HCT116 (cell line): ENCODE measurements at regions not wholly inside any gene's neighbourhood (a gene's known extent, or its start where the extent isn't known, plus 50 kb on each side); places are given as distances from the start of the nearest gene placed in this dataset.

Experiments used
- ATAC-seq: fragments of 200-7000 bp; cut with Tn5 transposase; 2 replicates; pipeline ENCODE4 v1.9.1; 2020; ENCODE audit warnings: mild to moderate bottlenecking, moderate library complexity
- BruUV-seq: library from RNA; stranded (reverse); fragments of 400-500 nt; replicated peaks from 2 replicates; lab custom pipeline; 2021; lab: Mats Ljungman, UMichigan
- CTCF ChIA-PET: fragments of 300-600 bp; sonication (Branson Sonifier 250); formaldehyde crosslinking; loops from one replicate; lab custom pipeline; 2021; ENCODE audit warnings: antibody characterized with exemption; lab: Charles Lee
- POLR2A ChIA-PET: fragments of 300-600, 350-600 bp; sonication (Branson Sonifier 250); formaldehyde crosslinking; loops from one replicate; lab custom pipeline; 2021; ENCODE audit warnings: antibody characterized with exemption; lab: Charles Lee
- RAD21 ChIA-PET, 2 experiments: fragments of 300-600 bp; sonication (Branson Sonifier 250); formaldehyde crosslinking; loops; one replicate each; lab custom pipeline; 2023; ENCODE audit warnings: low total read pairs in 2 of 2; ENCODE audit not compliant: uncharacterized antibody in 2 of 2, unreplicated experiment in 2 of 2, low non-redundant PET in 1 of 2; lab: Charles Lee
- DNase-seq: peaks from one replicate; pipeline ENCODE4 v3.0.0-alpha.2; 2010; ENCODE audit warnings: low read depth, low spot score
- H2AFZ ChIP-seq: fragments of 200-600 bp; shearing (Covaris generic), sonication (generic); 2 replicates; pipeline ENCODE4 v1.6.1; 2017; ENCODE audit warnings: low read depth, mixed run types, mixed read lengths, antibody characterized with exemption, low read length; ENCODE audit not compliant: poor library complexity, severe bottlenecking
- H3K27ac ChIP-seq: 2 replicates; pipeline ENCODE4 v1.5.1; 2012; ENCODE audit warnings: low read depth, low read length
- H3K27me3 ChIP-seq: fragments of 200-600 bp; sonication (generic); 2 replicates; pipeline ENCODE4 v1.6.1; 2016; ENCODE audit warnings: mixed run types, low read length, mixed read lengths; ENCODE audit not compliant: insufficient read depth
- H3K36me3 ChIP-seq, 2 experiments: fragments of 200-500 bp in 1 of 2; fragments of 200-600 bp in 1 of 2; sonication (Bioruptor generic) in 1 of 2; sonication (generic) in 1 of 2; 2 replicates each; pipeline versions ENCODE4 v1.5.1 to v1.6.1; 2014 to 2016; ENCODE audit warnings: low read length in 2 of 2, inconsistent platforms in 1 of 2, mixed read lengths in 1 of 2, mixed run types in 1 of 2; ENCODE audit not compliant: insufficient read depth in 2 of 2, control insufficient read depth in 1 of 2
- H3K4me1 ChIP-seq, 2 experiments: fragments of 200-600 bp in 1 of 2; sonication (generic) in 1 of 2; 2 replicates each; pipeline versions ENCODE4 v1.5.1 to v1.6.1; 2012 to 2017; ENCODE audit warnings: low read length in 2 of 2, inconsistent platforms in 1 of 2, mild to moderate bottlenecking in 1 of 2, mixed read lengths in 1 of 2, mixed run types in 1 of 2, moderate library complexity in 1 of 2; ENCODE audit not compliant: insufficient read depth in 2 of 2, control insufficient read depth in 1 of 2
- H3K4me2 ChIP-seq: fragments of 200-600 bp; sonication (generic); 2 replicates; pipeline ENCODE4 v1.6.1; 2017; ENCODE audit warnings: mixed run types, low read length, mixed read lengths
- H3K4me3 ChIP-seq, 2 experiments: fragments of 200-600 bp in 1 of 2; sonication (generic) in 1 of 2; replicated peaks in 1 of 2; 2 replicates each; pipeline ENCODE4 v1.5.1; 2011 to 2016; ENCODE audit warnings: low read length in 2 of 2, control low read depth in 1 of 2, low read depth in 1 of 2, mild to moderate bottlenecking in 1 of 2, mixed read lengths in 1 of 2, mixed run types in 1 of 2
- H3K79me2 ChIP-seq: fragments of 200-600 bp; sonication (generic); 2 replicates; pipeline ENCODE4 v1.6.1; 2017; ENCODE audit warnings: mild to moderate bottlenecking, mixed run types, low read length, moderate library complexity, mixed read lengths; ENCODE audit not compliant: insufficient read depth
- H3K9ac ChIP-seq: fragments of 200-600 bp; sonication (generic); 2 replicates; pipeline ENCODE4 v1.6.1; 2016; ENCODE audit warnings: low read length, mixed read lengths
- H3K9me2 ChIP-seq: fragments of 200-600 bp; sonication (generic), shearing (Covaris generic); 2 replicates; pipeline ENCODE4 v1.6.1; 2017; ENCODE audit warnings: mixed run types, mild to moderate bottlenecking, moderate library complexity; ENCODE audit not compliant: insufficient read depth
- H3K9me3 ChIP-seq, 2 experiments: fragments of 200-500 bp in 1 of 2; fragments of 200-600 bp in 1 of 2; sonication (Bioruptor generic) in 1 of 2; sonication (generic) in 1 of 2; 2 replicates each; pipeline ENCODE4 v1.6.1; 2014 to 2017; ENCODE audit warnings: low read length in 2 of 2, mixed read lengths in 2 of 2, inconsistent platforms in 1 of 2, low read depth in 1 of 2, mild to moderate bottlenecking in 1 of 2, mixed run types in 1 of 2, moderate library complexity in 1 of 2; ENCODE audit not compliant: control insufficient read depth in 1 of 2, insufficient read depth in 1 of 2
- H4K20me1 ChIP-seq: fragments of 200-600 bp; sonication (generic), shearing (Covaris generic); 2 replicates; pipeline ENCODE4 v1.6.1; 2017; ENCODE audit warnings: mixed run types, mild to moderate bottlenecking, moderate library complexity; ENCODE audit not compliant: insufficient read depth
- CBX3 ChIP-seq: IDR thresholded peaks from 2 replicates; pipeline ENCODE4 v1.6.1; 2012; ENCODE audit warnings: low read depth
- EGR1 ChIP-seq: IDR thresholded peaks from 2 replicates; pipeline ENCODE4 v1.6.1; 2012; ENCODE audit warnings: low read depth
- EZH2phosphoT487 ChIP-seq: fragments of 200-600 bp; IDR thresholded peaks from 2 replicates; pipeline ENCODE4 v1.6.1; 2018; ENCODE audit warnings: antibody characterized with exemption, borderline replicate concordance
- REST ChIP-seq: IDR thresholded peaks from 2 replicates; pipeline ENCODE4 v1.6.1; 2012; ENCODE audit warnings: low read depth
- SP1 ChIP-seq: IDR thresholded peaks from 2 replicates; pipeline ENCODE4 v1.6.1; 2012; ENCODE audit warnings: low read depth
- SRF ChIP-seq: IDR thresholded peaks from 2 replicates; pipeline ENCODE4 v1.6.1; 2012; ENCODE audit warnings: low read depth
- YY1 ChIP-seq: IDR thresholded peaks from 2 replicates; pipeline ENCODE4 v1.6.1; 2011; ENCODE audit warnings: low read length, low read depth, moderate library complexity, mild to moderate bottlenecking; ENCODE audit not compliant: insufficient replicate concordance; ENCODE audit errors: extremely low read depth
- intact Hi-C: fragments of 100-400 bp; cut with micrococcal nuclease; formaldehyde crosslinking; loops from 2 replicates; pipeline ENCODE4 v1.10.0; 2022
- TF ChIP-seq, protein P1 (sequence below), 3 experiments: fragments of 200-600 bp in 1 of 3; sonication (generic) in 1 of 3; IDR thresholded peaks in 2 of 3; conservative IDR thresholded peaks in 1 of 3; 2 replicates each; pipeline ENCODE4 v1.5.1; 2012 to 2017; ENCODE audit warnings: low read depth in 2 of 3, low read length in 2 of 3, antibody characterized with exemption in 1 of 3, borderline replicate concordance in 1 of 3, control low read depth in 1 of 3, mild to moderate bottlenecking in 1 of 3, mixed read lengths in 1 of 3, mixed run types in 1 of 3, moderate library complexity in 1 of 3; ENCODE audit not compliant: insufficient read depth in 1 of 3
- TF ChIP-seq, protein P2 (sequence below): IDR thresholded peaks from 2 replicates; pipeline ENCODE4 v1.6.1; 2011; ENCODE audit warnings: mild to moderate bottlenecking, low read length, moderate library complexity; ENCODE audit not compliant: insufficient replicate concordance; ENCODE audit errors: extremely low read depth

GRCh38 chr21:35328856-35329455 lies 279.9 kb upstream of the RUNX1 start:
- ATAC-seq (no peak), DNase-seq (no peak)
- no peaks in the 10 kb centered on the region for H3K9me2 ChIP-seq
- ChIA-PET RAD21 (no interaction called here), POLR2A (no interaction called here), CTCF (no interaction called here)
- intact Hi-C loops, result no loop called here
- H4K20me1 ChIP-seq, result no peaks in the 10 kb centered on the region
- H3K36me3 ChIP-seq, result no peaks in the 10 kb centered on the region
- no peak overlapping the region for H2AFZ ChIP-seq
- no peaks in the 10 kb centered on the region for H3K9me3 ChIP-seq
- no peaks in the 10 kb centered on the region for H3K79me2 ChIP-seq
- no peak overlapping the region for H3K4me2 ChIP-seq
- H3K9ac ChIP-seq, result no peak overlapping the region
- TF ChIP-seq SRF, result no peak
- no peak for TF ChIP-seq EZH2phosphoT487
- no peak for TF ChIP-seq REST
- TF ChIP-seq YY1, result no peak
- TF ChIP-seq SP1, result no peak
- TF ChIP-seq, protein P1, sequence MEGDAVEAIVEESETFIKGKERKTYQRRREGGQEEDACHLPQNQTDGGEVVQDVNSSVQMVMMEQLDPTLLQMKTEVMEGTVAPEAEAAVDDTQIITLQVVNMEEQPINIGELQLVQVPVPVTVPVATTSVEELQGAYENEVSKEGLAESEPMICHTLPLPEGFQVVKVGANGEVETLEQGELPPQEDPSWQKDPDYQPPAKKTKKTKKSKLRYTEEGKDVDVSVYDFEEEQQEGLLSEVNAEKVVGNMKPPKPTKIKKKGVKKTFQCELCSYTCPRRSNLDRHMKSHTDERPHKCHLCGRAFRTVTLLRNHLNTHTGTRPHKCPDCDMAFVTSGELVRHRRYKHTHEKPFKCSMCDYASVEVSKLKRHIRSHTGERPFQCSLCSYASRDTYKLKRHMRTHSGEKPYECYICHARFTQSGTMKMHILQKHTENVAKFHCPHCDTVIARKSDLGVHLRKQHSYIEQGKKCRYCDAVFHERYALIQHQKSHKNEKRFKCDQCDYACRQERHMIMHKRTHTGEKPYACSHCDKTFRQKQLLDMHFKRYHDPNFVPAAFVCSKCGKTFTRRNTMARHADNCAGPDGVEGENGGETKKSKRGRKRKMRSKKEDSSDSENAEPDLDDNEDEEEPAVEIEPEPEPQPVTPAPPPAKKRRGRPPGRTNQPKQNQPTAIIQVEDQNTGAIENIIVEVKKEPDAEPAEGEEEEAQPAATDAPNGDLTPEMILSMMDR (IDR thresholded peaks at IDR 0.05 in 2 of 3, conservative IDR thresholded peaks at IDR 0.05 in 1 of 3; ENCODE audit: borderline replicate concordance in 1 of 3, insufficient read depth in 1 of 3, low read depth in 2 of 3, low read length in 2 of 3), result no peak
- TF ChIP-seq, protein P2, sequence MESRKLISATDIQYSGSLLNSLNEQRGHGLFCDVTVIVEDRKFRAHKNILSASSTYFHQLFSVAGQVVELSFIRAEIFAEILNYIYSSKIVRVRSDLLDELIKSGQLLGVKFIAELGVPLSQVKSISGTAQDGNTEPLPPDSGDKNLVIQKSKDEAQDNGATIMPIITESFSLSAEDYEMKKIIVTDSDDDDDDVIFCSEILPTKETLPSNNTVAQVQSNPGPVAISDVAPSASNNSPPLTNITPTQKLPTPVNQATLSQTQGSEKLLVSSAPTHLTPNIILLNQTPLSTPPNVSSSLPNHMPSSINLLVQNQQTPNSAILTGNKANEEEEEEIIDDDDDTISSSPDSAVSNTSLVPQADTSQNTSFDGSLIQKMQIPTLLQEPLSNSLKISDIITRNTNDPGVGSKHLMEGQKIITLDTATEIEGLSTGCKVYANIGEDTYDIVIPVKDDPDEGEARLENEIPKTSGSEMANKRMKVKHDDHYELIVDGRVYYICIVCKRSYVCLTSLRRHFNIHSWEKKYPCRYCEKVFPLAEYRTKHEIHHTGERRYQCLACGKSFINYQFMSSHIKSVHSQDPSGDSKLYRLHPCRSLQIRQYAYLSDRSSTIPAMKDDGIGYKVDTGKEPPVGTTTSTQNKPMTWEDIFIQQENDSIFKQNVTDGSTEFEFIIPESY, result no peak
- no peak for TF ChIP-seq CBX3
- no peak for TF ChIP-seq EGR1
- H3K27me3 ChIP-seq, result no peaks in the 10 kb centered on the region
- BruUV-seq, result no TSS peak
- H3K4me3 ChIP-seq, result no peak overlapping the region
- H3K4me1 ChIP-seq, result peaks cover 8 to 15% of the 10 kb centered on the region in 2 experiments
- no peak overlapping the region for H3K27ac ChIP-seq
